Cerebellar nuclear complex (tissue), 1 donor: ENCODE measurements at regions not wholly inside any gene's neighbourhood (a gene's known extent, or its start where the extent isn't known, plus 50 kb on each side); places are given as distances from the start of the nearest gene placed in this dataset.
"Not testable (repeated sequence)": the region's sequence is repeated elsewhere in the genome, so short reads cannot be mapped to it uniquely, and the experiment has no call there.

Experiments
- DNase-seq, 2 experiments: peaks; one replicate each; lab custom pipeline; 2025; lab: John Stamatoyannopoulos, UW

GRCh38 chr6:99802396-99803031, 191.5 kb downstream of the MCHR2 start:
- DNase-seq = no peak

DNA sequence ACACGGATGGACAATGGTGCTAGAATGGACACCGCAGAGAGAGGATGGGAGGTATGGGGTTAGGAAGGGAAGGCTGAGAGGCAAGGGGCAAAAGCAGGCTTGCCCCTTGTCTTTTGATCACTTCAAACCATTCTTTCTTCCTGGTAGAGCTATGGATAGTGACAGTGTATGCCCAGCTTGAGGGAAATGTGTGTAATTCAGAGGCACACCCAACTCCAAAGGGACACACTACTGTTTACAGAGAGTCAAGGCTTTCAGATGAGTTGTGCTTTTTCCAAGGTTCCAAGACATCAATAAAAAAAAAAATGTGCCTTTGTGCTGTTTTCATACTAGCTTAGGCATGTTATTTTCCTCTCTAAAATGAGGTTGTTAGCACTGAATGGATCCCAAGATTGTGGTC, 185.0 kb downstream of the MCHR2 start:
- DNase-seq = no peak

DNA sequence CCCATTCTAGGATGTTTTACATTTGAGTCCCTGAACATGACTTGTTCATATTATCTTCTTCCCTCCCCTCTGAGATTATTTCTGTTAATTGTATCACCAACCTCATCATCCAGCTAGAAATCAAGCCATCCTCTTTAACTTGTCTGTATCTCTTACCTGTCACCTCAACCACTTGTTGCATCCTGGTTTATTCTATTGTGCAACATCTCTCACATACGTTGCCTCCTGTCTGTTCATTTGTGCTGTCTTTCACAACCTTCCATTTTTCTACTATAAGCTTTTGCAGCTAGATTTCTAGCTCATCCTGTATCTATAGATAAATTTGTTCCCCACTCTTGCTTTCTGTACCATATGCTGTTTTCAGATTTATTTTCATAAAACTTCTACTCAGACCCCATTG, 183.7 kb downstream of the MCHR2 start:
- DNase-seq = no peak

- DNase-seq = no peak
These were observed 182.9 kb downstream of the MCHR2 start for GRCh38 chr6:99810942-99811620.

DNA sequence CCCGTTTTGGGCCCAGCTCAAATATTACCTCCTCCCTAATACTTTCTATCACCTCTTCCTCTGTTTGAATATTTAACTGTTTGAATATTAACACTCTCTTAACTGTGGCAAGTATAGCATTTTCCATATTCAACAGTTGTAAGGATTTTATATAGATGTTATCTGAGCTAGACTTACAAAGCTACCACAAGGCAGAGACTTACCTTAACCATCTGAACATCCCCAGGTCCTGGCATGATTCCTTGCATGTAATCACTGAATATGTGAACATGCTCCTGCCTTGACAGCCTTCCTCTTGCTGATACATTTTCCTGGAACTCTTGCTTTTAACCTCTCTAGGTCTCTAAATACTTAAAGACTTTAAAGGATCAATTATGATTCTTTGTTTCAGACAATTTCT, 182.4 kb downstream of the MCHR2 start:
- DNase-seq = no peak

GRCh38 chr6:99813565-99813964, 180.5 kb downstream of the MCHR2 start:
- no peak for DNase-seq

DNA sequence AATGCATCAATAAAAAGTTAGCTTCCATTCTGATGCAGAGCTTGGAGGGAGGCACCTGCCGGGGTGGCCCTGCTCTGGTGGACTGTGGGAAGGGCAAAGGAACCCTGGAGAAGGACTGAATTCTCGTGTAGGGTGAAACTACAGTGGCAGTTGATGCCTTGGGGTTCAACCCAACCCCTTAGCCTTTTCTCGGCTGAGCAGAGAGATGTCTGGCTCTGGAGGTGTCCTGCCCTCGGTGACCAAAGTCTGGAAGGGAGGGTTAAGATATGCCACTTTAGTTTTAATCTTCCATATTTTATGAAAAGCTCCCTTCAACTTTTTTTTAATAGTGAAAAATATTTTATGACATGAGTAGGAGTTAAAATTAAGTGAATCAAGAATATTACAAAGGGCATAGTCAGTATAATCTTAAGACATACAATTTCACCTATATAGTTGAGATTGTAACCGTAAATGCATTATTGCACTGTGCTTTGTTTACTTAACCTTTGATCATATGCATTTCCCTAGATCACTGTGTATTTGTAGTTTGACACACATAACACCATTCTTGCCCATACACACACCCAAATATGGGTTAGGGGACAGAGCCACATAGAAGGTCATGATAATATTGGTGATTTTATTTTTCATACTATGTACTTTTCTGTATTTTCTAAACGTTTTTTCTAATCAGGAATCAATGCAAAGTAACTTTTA, 179.6 kb downstream of the MCHR2 start:
- no peak for DNase-seq

DNA sequence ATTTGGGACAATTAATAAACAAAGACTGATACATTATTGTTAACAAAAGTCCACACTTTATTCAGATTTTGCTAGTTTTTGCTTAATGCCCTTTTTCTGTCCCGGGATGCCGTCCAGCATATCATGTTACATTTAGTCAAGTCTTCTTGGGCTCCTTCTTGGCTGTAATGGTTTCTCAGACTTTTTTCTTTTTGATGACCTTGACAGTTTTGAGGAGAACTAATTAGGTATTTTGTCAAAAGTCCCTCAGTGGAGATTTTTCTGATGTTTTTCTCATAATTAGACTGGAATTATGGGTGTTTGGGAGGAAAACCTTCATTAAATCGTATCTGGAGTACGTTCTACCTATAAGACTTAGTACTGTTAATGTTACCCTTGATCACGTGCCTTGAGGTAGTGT, 177.2 kb downstream of the MCHR2 start:
- no peak for DNase-seq

- DNase-seq = no peak
These were observed 175.9 kb downstream of the MCHR2 start for GRCh38 chr6:99818161-99818560.

GRCh38 chr6:99819853-99820252, 174.2 kb downstream of the MCHR2 start:
- no peak for DNase-seq

DNA sequence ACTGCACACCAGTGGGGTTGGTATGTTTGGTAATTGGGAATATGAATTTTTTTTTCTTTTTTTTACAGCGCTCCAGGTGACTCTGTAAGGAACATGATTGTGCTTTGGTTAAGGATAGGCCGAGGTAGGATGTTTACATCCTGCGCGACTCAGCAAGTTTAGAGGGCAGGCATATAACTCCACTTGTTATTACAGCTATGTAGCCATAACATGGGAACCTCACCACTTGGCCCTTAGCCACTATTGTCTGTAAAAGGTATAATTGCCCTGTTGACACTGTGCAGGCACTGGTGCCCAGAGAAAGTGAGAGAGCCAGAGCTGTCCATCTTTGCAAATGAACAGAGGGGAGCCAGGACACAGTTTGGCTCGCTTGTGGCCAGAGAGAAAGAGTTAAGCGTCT, 172.9 kb downstream of the MCHR2 start:
- no peak for DNase-seq

GRCh38 chr6:99822741-99823512, 171.1 kb downstream of the MCHR2 start:
- peak in 1 of 2 experiments; percentile 1 for DNase-seq

DNA sequence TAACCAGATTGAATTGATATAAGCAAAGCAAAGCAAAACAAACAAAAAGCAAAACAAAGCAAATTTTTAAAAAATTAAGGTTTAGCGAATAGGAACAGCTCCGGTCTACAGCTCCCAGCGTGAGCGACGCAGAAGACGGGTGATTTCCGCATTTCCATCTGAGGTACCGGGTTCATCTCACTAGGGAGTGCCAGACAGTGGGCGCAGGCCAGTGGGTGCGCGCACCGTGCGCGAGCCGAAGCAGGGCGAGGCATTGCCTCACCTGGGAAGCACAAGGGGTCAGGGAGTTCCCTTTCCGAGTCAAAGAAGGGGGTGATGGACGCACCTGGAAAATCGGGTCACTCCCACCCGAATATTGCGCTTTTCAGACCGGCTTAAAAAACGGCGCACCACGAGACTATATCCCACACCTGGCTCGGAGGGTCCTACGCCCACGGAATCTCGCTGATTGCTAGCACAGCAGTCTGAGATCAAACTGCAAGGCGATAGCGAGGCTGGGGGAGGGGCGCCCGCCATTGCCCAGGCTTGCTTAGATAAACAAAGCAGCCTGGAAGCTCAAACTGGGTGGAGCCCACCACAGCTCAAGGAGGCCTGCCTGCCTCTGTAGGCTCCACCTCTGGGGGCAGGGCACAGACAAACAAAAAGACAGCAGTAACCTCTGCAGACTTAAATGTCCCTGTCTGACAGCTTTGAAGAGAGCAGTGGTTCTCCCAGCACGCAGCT, 170.3 kb downstream of the MCHR2 start:
- DNase-seq = not testable (repeated sequence)

- DNase-seq = no peak
These were observed 161.0 kb downstream of the MCHR2 start for GRCh38 chr6:99833034-99833433.

DNA sequence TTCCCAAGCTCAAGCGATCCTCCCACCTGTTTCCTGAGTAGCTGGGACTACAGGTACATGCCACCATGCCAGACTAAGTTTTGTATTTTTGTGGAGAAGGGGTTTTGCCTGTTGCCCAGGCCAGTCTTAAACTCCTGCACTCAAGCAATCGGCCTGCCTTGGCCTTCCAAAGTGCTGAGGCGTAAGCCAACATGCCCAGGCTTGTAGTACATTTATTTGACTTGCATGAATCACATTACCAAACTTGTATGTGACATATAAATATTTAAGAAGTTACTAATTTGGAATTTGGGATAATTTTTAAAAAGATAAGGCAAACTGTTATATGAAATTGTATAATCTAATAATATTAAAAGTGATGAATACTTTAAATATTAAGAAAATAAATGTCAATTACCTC, 157.6 kb downstream of the MCHR2 start:
- no peak for DNase-seq

DNA sequence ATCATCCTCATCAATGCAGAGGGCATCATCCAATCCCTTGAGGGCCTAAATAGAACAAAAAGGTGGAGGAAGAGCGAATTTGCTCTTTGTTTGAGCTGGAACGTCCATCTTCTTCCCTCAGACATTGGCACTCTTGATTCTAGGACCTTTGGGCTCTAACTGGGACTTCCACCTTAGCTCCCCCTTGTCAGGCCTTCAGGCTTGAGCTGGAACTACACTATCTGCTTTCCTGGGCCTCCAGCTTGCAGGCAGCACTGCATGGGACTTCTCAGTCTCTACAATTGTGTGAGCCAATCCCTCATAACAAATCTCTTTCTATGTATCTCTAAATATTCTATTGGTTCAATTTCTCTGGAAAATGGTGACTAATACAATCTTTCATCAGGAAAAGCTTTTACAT, 155.4 kb downstream of the MCHR2 start:
- no peak for DNase-seq

DNA sequence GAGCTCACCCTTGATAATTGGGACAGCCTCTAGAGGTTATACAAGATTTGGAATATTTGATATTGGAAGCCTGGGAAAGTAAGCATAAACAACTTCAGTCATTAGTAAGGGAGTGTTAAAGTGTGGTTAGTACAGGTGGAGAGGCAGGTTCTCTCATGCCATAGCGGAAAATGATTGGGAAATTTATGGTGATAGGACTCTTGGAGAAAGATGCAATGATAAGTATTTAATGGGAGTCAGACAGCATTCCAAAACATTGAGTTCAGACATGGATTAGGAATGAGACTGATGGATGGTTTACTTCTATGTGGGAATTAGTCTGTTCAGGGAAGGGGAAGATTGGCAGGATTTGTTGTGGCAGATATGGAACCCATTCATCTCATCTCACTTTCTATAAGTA, 152.7 kb downstream of the MCHR2 start:
- DNase-seq = no peak

DNA sequence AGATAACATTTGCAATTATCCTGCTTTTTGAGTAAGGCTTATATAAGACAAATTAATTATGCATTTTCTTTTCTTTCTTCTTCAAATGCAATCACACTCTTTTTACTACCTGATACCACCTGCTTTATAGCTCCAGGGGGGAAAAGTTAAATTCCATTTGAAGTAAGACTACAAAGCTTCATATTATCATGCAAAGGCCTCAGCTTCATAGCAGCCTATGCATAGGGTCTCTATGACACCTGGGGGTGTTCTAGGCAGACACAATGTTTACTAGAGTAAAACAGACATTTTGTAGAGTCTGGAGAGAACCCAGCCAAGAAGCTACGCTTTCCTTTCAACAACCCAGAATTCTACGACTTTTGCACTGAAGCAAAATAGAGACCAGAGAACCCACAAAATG, 148.0 kb downstream of the MCHR2 start:
- no peak for DNase-seq

GRCh38 chr6:99850841-99851240, 143.2 kb downstream of the MCHR2 start:
- DNase-seq = no peak

DNA sequence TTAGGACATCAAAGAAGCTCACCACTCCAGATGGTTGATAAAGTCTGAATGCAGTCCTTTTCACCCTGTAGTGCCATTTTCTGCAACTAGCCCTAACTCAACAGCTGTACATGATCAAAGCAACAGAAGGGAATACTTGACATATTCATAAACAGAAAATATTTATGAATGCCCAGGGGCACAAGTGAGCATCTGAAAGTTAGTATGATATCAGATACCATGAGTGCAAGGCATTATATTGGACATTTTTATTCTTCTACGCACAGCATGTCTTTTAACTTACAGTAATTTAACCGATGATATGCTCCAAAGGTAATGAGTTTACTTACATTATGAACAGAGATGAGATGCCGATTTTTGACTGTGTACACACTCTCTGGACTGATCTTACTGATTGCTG, 142.0 kb downstream of the MCHR2 start:
- DNase-seq = no peak

GRCh38 chr6:99867026-99867425, 127.0 kb downstream of the MCHR2 start:
- DNase-seq = no peak
